Upper lobe of left lung (tissue), 6 donors: ENCODE measurements at regions not wholly inside any gene's neighbourhood (a gene's known extent, or its start where the extent isn't known, plus 50 kb on each side); places are given as distances from the start of the nearest gene placed in this dataset.

ENCODE experiments used
- ATAC-seq, 2 donors: fragments of 200-7000 bp; cut with Tn5 transposase; one replicate each; pipeline ENCODE4 v1.9.1; 2022; ENCODE audit warnings: mild to moderate bottlenecking in 2 of 2, moderate library complexity in 2 of 2; ENCODE audit not compliant: low FRiP score in 2 of 2
- DNase-seq, 2 donors: peaks; one replicate each; pipeline ENCODE4 v3.0.0-alpha.2; 2019 to 2020
- H3K27ac ChIP-seq, 4 donors: fragments of 200-600 bp; sonication (generic); one replicate each; pipeline ENCODE4 v1.5.1; 2016 to 2019
- H3K27me3 ChIP-seq, 4 donors: fragments of 200-600 bp; sonication (generic); one replicate each; pipeline ENCODE4 v1.5.1; 2017 to 2019
- H3K36me3 ChIP-seq, 4 donors: fragments of 200-600 bp; sonication (generic); one replicate each; pipeline ENCODE4 v1.5.1; 2016 to 2019
- H3K4me1 ChIP-seq, 4 donors: fragments of 200-600 bp; sonication (generic); one replicate each; pipeline ENCODE4 v1.5.1; 2018 to 2019
- H3K4me3 ChIP-seq, 4 donors: fragments of 200-600 bp; sonication (generic); one replicate each; pipeline ENCODE4 v1.5.1; 2017 to 2019; ENCODE audit warnings: mild to moderate bottlenecking in 2 of 4, moderate library complexity in 1 of 4
- H3K9me3 ChIP-seq, 4 donors: fragments of 200-600 bp; sonication (generic); one replicate each; pipeline ENCODE4 v1.5.1; 2018 to 2019
- EP300 ChIP-seq, 4 donors: sonication (generic); formaldehyde crosslinking; IDR thresholded peaks; one replicate each; pipeline ENCODE4 v1.5.1; 2017; ENCODE audit warnings: antibody characterized with exemption in 4 of 4, control low read depth in 2 of 4
- POLR2A ChIP-seq, 4 donors: fragments of 450-650 bp; IDR thresholded peaks; one replicate each; pipeline ENCODE4 v1.5.1; 2016 to 2017; ENCODE audit warnings: antibody characterized with exemption in 4 of 4, mild to moderate bottlenecking in 2 of 4
- POLR2AphosphoS5 ChIP-seq, 2 donors: sonication (generic); formaldehyde crosslinking; IDR thresholded peaks; one replicate each; pipeline ENCODE4 v1.5.1; 2017; ENCODE audit warnings: antibody characterized with exemption in 2 of 2
- WGBS, 2 donors: methylation state at CpG; one replicate each; pipeline ENCODE4 v1.1.5; 2017 to 2018; 5-methylcytosine and 5-hydroxymethylcytosine counted together
- TF ChIP-seq, protein P1 (sequence below), 6 experiments: fragments of 450-650 bp in 4 of 6; fragments of 200-600 bp in 2 of 6; sonication (generic) in 2 of 6; IDR thresholded peaks; one replicate each; pipeline ENCODE4 v1.5.1; 2016 to 2019; ENCODE audit warnings: antibody characterized with exemption in 6 of 6
- donor health status: DM: no; HTN: no; CAD: no; lungs with moderate emphysema.
- donor health status: DM: no; HTN: yes; CAD: no; lungs with severe emphysema.

GRCh38 chr1:214106375-214106774, 118.6 kb downstream of the PROX1 start:
- 81 to 90% methylated on average over 9 of the region's 9 CpGs for WGBS, 2 donors
- ATAC-seq (no peak), DNase-seq (no peak)

GRCh38 chr1:214107322-214108096, 119.7 kb downstream of the PROX1 start:
- peak in 1 of 2 donors; percentile 8 for ATAC-seq
- 25 to 36% methylated on average over 17 to 25 of the region's 25 CpGs for WGBS, 2 donors
- TF ChIP-seq POLR2A (IDR thresholded peaks at IDR 0.05) (no peak), POLR2AphosphoS5 (IDR thresholded peaks at IDR 0.05) (no peak), EP300 (IDR thresholded peaks at IDR 0.05) (no peak)
- TF ChIP-seq, protein P1, sequence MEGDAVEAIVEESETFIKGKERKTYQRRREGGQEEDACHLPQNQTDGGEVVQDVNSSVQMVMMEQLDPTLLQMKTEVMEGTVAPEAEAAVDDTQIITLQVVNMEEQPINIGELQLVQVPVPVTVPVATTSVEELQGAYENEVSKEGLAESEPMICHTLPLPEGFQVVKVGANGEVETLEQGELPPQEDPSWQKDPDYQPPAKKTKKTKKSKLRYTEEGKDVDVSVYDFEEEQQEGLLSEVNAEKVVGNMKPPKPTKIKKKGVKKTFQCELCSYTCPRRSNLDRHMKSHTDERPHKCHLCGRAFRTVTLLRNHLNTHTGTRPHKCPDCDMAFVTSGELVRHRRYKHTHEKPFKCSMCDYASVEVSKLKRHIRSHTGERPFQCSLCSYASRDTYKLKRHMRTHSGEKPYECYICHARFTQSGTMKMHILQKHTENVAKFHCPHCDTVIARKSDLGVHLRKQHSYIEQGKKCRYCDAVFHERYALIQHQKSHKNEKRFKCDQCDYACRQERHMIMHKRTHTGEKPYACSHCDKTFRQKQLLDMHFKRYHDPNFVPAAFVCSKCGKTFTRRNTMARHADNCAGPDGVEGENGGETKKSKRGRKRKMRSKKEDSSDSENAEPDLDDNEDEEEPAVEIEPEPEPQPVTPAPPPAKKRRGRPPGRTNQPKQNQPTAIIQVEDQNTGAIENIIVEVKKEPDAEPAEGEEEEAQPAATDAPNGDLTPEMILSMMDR (IDR thresholded peaks at IDR 0.05) = no peak
- Histone ChIP-seq H3K27me3 (no peaks in the 10 kb centered on the region), H3K9me3 (peaks cover 0 to 10% (median 3%) of the 10 kb centered on the region in 4 donors), H3K36me3 (no peaks in the 10 kb centered on the region), H3K4me3 (peak overlapping the region in 3 of 4 donors; percentile 9 to 36 (median 30)), H3K4me1 (peaks cover 0 to 6% (median 5%) of the 10 kb centered on the region in 4 donors), H3K27ac (no peak overlapping the region)
- DNase-seq = peak in 1 of 2 donors; percentile 34

More at GRCh38 chr1:214106375-214106774, 118.6 kb downstream of the PROX1 start:
- Histone ChIP-seq H3K27ac (no peak overlapping the region), H3K9me3 (peaks cover 0 to 10% (median 3%) of the 10 kb centered on the region in 4 donors), H3K36me3 (no peaks in the 10 kb centered on the region), H3K4me3 (no peak overlapping the region), H3K4me1 (peaks cover 0 to 6% (median 5%) of the 10 kb centered on the region in 4 donors), H3K27me3 (no peaks in the 10 kb centered on the region)
- TF ChIP-seq, protein P1 (IDR thresholded peaks at IDR 0.05) = no peak
- TF ChIP-seq POLR2A (IDR thresholded peaks at IDR 0.05) = no peak
- TF ChIP-seq POLR2AphosphoS5 (IDR thresholded peaks at IDR 0.05) = no peak
- TF ChIP-seq EP300 (IDR thresholded peaks at IDR 0.05) = no peak

GRCh38 chr1:214108097-214108446, 120.3 kb downstream of the PROX1 start:
- DNase-seq (no peak), ATAC-seq (no peak)
- 77 to 83% methylated on average over 1 of the region's 1 CpG for WGBS, 2 donors
- H3K36me3 ChIP-seq = no peaks in the 10 kb centered on the region
- TF ChIP-seq EP300 (IDR thresholded peaks at IDR 0.05) (no peak), POLR2AphosphoS5 (IDR thresholded peaks at IDR 0.05) (no peak), POLR2A (IDR thresholded peaks at IDR 0.05) (no peak)
- TF ChIP-seq, protein P1 (IDR thresholded peaks at IDR 0.05) = no peak
- H3K9me3 ChIP-seq = peaks cover 0 to 10% (median 3%) of the 10 kb centered on the region in 4 donors
- H3K27ac ChIP-seq = no peak overlapping the region
- peak overlapping the region in 1 of 4 donors; percentile 30 for H3K4me3 ChIP-seq
- no peaks in the 10 kb centered on the region for H3K27me3 ChIP-seq
- H3K4me1 ChIP-seq = peaks cover 0 to 6% (median 5%) of the 10 kb centered on the region in 4 donors

- whole genome bisulfite sequencing, 2 donors = 84 to 92% methylated on average over 9 of the region's 9 CpGs
- TF ChIP-seq POLR2AphosphoS5 (IDR thresholded peaks at IDR 0.05) = no peak
- no peak for TF ChIP-seq POLR2A (IDR thresholded peaks at IDR 0.05)
- TF ChIP-seq, protein P1 (IDR thresholded peaks at IDR 0.05) = no peak
- TF ChIP-seq EP300 (IDR thresholded peaks at IDR 0.05) = no peak
- DNase-seq (no peak), ATAC-seq (no peak)
- Histone ChIP-seq H3K36me3 (no peaks in the 10 kb centered on the region), H3K27me3 (no peaks in the 10 kb centered on the region), H3K4me3 (no peak overlapping the region), H3K9me3 (peaks cover 0 to 1% (median 0%) of the 10 kb centered on the region in 4 donors), H3K4me1 (peaks cover 0 to 6% (median 5%) of the 10 kb centered on the region in 4 donors), H3K27ac (no peak overlapping the region)
Measured at GRCh38 chr1:214111796-214112195, 124.0 kb downstream of the PROX1 start.
